ENCODE measurements at regions not wholly inside any gene's neighbourhood (a gene's known extent, or its start where the extent isn't known, plus 50 kb on each side); places are given as distances from the start of the nearest gene placed in this dataset.

GRCh38 chr7:26925768-26926167 is 61.4 kb upstream of the SKAP2 start:
- TF ChIP-seq CTCF (IDR thresholded peaks at IDR 0.05; ENCODE audit: low read length, missing control alignments) = no peak
- no peak for DNase-seq (ENCODE audit: low read depth)
- no peak overlapping the region for H3K4me3 ChIP-seq (replicated peaks; ENCODE audit: low read depth, low read length)

- no peak for DNase-seq (ENCODE audit: low read depth)
- no peak overlapping the region for H3K4me3 ChIP-seq (replicated peaks; ENCODE audit: low read depth, low read length)
- no peak for TF ChIP-seq CTCF (IDR thresholded peaks at IDR 0.05; ENCODE audit: low read length, missing control alignments)
These were observed 59.9 kb upstream of the SKAP2 start for GRCh38 chr7:26924149-26924767.

GRCh38 chr7:26919906-26920493 is 55.6 kb upstream of the SKAP2 start:
- no peak overlapping the region for H3K4me3 ChIP-seq (replicated peaks; ENCODE audit: low read depth, low read length)
- no peak for DNase-seq (ENCODE audit: low read depth)
- TF ChIP-seq CTCF (IDR thresholded peaks at IDR 0.05; ENCODE audit: low read length, missing control alignments) = no peak

GRCh38 chr7:26918241-26918640 is 53.9 kb upstream of the SKAP2 start:
- no peak for TF ChIP-seq CTCF (IDR thresholded peaks at IDR 0.05; ENCODE audit: low read length, missing control alignments)
- no peak overlapping the region for H3K4me3 ChIP-seq (replicated peaks; ENCODE audit: low read depth, low read length)
- DNase-seq (ENCODE audit: low read depth) = no peak

GRCh38 chr7:26916779-26917320 is 52.5 kb upstream of the SKAP2 start:
- no peak for TF ChIP-seq CTCF (IDR thresholded peaks at IDR 0.05; ENCODE audit: low read length, missing control alignments)
- no peak for DNase-seq (ENCODE audit: low read depth)
- no peak overlapping the region for H3K4me3 ChIP-seq (replicated peaks; ENCODE audit: low read depth, low read length)

- no peak overlapping the region for H3K4me3 ChIP-seq (replicated peaks; ENCODE audit: low read depth, low read length)
- no peak for DNase-seq (ENCODE audit: low read depth)
- no peak for TF ChIP-seq CTCF (IDR thresholded peaks at IDR 0.05; ENCODE audit: low read length, missing control alignments)
These were observed 51.9 kb upstream of the SKAP2 start for GRCh38 chr7:26916336-26916735.

All from fibroblast of pulmonary artery (primary cell).